HG03025 (cell line): ENCODE measurements at regions not wholly inside any gene's neighbourhood (a gene's known extent, or its start where the extent isn't known, plus 50 kb on each side); places are given as distances from the start of the nearest gene placed in this dataset.
"Not testable (repeated sequence)": the region's sequence is repeated elsewhere in the genome, so short reads cannot be mapped to it uniquely, and the experiment has no call there.

Source experiments
- ATAC-seq: cut with Tn5 transposase; IDR thresholded peaks from one replicate; pipeline ENCODE4 v1.9.1; 2021; ENCODE audit warnings: mild to moderate bottlenecking, moderate library complexity; ENCODE audit not compliant: unreplicated experiment, low FRiP score

DNA sequence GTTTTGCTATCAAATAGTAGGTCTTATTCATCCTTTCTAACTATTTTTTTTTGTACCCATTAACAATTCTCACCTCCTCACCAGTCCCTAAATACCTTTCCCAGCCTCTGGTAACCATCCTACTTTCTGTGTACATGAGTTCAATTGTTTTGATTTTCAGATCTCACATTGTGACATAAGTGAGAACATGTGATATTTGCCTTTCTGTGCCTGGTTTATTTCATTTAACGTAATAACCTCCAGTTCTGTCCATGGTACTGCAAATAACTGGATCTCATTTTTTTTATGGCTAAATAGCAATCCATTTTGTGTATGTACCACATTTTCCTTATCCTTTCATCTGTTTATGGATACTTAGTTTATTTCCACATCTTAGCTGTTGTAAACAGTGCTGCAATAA lies 181.9 kb upstream of the KIF2B start:
- ATAC-seq, result no peak

DNA sequence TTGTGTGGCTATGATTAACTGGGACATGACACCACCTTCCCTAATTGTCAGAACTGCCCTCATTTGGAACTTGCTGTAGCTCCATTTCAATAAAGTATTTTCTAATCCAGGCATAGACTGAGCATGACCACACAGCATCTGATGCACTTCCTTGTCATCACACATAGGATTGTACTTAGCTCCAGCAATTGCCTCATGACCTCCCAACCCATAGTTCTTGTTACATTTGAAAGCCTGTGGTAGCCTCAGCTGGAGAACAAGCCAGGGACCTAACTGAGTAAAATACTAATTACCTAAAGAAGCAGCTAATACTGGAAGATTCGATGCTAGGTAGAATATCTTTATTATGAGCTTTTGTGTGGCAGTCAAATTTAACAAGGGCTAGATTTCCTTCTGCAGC lies 187.3 kb upstream of the KIF2B start:
- no peak for ATAC-seq

DNA sequence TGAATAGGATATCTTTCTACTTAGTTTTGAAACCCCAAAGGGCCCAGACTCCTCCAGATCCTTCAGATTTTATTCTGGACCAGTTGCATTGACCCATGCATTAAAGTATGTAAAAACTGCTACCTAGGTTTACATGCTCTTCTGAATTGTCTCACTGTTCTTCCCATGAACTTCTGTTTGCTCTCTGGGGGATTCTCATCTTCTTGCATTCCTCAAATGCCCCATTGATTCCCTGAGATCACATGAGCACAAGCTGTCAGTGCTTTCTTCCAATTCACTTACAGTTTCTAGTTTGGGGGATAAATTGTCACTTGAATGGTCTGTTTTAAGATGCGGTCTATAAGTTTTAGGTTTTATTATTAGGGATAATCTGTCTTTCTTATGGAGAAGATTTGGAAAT lies 188.9 kb upstream of the KIF2B start:
- ATAC-seq, result no peak

DNA sequence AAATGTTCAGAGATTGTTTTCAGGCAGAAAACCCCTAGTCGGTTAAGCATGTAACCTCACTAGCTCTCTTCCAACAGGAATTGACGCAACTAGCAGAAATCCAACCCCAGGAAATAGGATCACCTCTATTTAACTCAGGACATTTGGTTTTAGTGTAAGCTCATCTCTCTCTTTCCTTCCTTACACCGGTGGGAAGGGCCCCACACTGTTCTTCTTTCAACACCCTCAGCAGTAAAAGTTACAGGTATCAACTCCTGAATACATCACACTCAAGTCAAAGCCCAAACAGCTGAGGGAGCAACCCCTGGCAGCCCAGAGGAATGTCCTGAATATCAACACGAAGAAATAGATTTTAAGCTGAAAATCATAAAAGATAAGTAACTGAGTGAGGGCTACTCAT lies 191.2 kb upstream of the KIF2B start:
- no peak for ATAC-seq

DNA sequence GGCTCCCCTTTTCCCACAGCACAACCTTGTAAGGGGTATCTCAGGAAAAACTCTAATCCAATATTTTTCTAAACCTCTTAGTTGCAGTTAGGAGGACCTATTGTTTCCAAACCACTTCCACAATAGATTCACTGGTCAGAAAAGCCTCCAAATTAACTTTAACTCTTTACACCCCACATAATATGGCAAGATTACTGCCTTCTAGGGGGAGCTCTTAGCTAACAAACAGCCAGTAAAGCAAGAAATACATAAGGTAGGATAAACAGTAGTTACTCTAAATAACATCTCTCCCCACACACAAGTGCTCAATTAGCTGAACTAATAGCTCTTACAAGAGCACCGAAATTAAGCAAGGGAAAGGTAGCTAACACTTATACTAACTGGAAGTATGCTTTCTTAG lies 192.1 kb upstream of the KIF2B start:
- ATAC-seq, result no peak

DNA sequence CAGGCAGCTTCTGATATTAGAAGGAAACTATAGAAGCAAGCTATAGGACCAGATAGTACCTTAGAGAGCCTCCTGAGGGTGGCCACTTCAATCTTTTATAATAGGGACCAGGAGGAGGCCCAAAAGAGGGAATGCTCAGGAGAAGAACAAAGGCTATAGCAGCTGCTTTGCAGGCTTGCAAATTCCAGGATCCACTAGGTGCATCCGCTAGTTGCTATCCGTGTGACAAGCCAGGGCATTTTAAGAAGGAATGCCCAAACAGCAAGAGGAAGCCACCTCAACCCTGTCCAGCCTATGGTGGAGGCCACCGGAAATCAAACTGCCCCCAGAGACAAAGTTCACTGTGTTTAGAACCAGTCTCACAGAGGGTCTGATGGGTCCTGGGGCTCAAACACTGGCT lies 192.6 kb upstream of the KIF2B start:
- no peak for ATAC-seq

DNA sequence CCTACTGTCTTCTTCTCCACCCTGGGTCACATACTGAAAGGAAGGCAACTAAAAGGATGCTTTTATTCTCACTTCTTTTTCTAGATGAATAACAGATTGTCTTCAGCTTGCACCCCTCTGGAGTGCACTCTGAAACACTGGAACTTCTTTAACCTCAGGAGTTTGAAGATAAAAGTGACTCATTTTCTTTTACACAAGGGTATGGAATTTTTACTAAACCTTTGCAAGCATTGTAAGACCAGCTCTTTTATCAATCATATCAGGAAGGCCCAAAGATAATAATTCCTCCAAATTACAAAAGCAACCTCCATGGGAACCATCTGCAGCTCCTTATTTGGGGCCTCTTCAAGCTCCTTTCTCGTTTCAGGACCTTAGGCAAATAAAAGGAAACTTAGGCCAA lies 193.5 kb upstream of the KIF2B start:
- no peak for ATAC-seq

DNA sequence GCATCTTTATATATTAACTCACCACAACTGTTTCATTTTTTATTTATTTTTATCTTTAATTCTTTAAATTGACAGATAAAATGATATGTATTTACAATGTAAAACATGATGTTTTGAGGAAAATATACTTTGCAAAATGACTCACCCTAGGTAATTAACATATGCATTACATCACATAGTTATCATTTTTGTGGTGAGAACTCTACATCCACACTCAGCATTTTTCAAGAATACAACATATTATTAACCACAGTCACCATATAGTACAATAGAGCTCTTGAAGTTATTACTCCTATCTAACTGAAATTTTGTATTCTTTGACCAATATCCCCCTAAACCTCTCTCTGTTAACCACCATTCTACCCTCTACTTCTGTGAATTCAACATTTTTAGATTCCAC lies 194.7 kb upstream of the KIF2B start:
- no peak for ATAC-seq

DNA sequence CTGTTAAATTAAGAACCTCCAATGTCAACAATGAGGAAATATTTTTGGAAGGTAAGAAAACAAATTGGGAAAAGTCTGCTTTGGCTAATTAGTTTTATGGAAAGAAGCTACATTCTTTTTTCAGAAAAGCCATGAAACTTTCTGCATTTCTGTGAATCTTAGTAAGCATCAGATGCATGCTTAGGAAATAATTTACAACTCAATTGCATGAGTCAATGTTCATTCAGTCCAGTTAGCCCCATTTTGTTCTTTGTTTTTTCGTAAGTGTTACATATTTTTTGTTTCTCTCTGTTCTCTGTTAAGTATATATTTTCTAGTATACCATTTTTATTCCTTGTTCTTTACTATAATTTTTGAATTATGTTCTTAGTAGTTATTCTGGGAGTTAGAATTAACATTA lies 195.2 kb upstream of the KIF2B start:
- no peak for ATAC-seq

DNA sequence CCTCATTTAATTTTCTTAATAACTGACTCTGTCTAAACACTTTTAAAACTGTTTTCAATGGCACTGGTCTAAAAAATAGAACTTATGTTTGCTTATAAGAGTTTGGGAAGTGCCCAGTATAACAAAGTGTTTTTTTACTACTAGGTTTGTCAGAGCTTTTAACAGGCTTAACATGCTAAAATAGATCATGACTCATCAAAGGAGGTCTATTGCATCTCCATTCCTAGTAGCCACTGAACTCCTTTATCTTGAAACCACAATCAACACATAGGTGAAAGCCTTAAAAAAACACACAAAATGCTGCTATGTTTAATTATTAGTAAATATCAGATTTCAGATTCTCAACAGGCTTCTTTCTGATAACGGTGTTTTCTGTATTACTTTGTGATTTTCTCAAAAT lies 196.4 kb upstream of the KIF2B start:
- ATAC-seq, result no peak

DNA sequence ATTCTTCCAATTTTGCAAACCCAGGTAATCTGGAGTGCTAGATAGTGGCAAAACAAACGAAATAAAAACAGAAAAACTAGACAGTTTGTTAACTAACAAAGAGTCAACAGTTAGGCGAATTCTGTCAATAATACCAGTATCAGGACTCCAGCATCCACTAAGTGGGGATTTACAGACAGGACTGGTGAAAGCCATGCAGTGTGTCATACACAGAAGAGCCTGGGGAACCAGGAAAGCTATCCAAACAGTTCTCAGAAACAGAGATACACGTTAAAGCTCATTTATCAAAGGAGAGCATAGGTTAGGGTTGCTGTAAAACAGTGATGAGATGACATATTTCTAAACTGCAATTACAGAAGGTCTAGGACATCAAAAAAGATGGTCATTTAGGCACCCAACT lies 203.7 kb upstream of the KIF2B start:
- no peak for ATAC-seq

DNA sequence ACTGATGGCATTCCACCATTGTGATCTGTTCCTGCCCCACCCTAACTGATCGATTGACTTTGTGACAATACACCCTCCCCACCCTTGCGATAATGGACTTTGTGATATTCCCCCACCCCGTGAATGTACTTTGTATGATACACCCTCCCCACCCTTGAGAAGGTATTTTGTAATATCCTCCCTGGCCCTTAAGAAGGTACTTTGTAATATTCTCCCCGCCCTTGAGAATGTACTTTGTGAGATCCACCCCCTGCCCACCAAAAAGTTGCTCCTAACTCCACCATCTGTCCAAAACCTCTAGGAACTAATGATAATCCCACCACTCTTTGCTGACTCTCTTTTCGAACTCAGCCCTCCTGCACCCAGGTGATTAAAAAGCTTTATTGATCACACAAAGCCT lies 214.5 kb upstream of the KIF2B start:
- not testable (repeated sequence) for ATAC-seq

DNA sequence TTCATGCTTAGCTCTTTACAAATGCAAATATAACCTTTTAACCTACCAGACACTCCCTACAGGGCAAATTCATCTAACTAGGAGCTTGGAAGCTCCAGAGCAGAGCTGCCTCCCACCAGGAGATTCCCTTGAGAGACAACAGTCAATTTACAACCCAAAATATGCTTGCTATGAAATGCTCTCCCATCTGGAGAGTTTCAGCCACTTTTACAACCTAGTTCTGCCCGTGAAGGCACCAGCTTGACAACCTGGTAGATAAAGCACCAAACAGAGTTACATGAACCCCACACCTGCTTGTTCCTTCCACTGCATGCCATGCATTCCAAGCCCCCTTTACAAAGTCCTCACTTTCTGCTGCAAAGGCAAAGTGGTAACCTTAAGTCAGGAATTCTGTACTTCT lies 215.3 kb upstream of the KIF2B start:
- ATAC-seq, result no peak

DNA sequence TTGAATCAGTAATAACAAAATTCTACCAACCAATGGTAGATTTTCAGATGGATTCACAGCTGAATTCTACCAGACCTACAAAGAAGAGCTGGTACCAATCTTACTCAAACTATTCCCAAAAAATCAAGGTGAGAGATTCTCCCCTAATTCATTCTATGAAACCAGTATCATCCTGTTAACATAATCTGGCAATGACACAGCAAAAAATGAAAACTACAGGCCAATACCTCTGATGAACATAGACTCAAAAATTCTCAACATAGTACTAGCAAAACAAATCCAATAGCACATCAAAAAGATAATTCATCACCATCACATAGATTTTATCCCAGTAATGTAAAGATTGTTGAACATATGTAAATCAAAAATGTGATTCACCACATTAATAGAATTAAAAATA lies 234.4 kb upstream of the KIF2B start:
- no peak for ATAC-seq

DNA sequence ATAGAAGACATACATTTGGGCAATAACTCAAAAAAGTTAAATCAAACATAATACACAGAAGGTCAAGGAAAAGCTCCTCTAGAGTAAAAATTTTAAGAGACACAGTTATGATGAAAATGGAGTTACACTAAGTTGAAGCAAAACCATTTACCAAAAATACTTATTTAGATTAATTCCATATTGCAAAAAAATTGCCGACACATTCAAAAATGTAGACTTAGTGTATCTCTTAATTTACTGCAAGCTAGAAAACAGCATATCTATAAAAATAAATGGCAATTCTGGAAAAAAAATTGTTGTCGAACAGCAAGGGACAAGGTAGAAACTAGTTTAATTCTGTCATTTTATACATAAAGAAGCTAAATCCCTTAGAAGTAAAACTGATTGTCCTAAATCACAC lies 248.7 kb upstream of the KIF2B start:
- no peak for ATAC-seq

DNA sequence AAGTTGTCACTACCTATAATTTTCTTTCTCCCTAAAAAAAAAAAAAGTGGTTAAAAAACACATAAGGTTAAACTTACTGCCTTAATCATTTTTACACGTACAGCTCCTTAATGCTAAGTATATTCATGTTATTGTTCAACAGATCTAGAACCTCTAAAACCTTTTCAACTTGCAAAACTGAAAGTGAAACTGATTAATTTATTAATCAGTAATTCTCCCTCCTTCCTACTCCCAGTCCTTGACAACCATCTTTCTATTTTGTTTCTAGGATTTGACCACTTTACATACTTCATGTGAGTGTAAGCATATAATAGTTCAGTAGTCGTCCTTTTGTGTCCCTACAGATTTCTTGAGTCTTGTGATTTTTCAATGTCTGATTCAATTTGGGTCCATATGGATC lies 251.4 kb upstream of the KIF2B start:
- no peak for ATAC-seq

DNA sequence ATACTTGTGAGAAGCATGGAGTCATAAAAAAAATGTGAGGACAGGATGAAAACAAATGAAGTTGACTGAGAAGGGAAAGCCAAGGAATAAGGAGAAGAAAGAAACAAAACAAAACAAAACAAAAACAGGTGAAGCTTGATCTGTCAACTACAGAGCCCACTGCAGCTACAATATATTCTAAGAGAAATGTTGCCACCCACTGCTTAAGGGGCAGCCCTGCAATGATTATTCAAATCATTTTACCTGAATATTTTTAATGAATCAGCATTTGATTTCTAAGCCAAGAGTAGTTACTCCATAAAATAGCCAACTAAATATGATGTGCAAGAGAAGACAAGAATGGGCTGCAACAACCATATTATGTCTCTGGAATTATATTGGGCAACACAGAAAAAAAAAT lies 252.0 kb upstream of the KIF2B start:
- ATAC-seq, result no peak

DNA sequence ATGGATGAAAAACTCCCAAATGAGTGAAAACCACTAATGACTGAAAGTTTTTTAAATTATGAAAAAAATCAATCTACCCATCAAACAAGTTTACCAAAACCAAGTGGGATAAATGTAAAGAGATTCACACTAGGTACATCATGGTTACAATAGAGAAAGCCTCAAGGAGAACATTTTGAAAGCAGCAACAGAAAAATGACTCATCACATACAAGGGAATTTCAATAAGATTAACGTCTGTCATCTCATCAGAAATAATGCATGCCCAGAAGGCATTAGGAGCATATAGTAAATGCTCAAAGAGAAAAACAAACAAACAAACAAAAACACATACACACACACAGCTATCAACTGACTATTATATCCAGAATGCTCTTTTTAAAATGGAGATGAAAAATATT lies 261.8 kb upstream of the KIF2B start:
- ATAC-seq, result no peak

DNA sequence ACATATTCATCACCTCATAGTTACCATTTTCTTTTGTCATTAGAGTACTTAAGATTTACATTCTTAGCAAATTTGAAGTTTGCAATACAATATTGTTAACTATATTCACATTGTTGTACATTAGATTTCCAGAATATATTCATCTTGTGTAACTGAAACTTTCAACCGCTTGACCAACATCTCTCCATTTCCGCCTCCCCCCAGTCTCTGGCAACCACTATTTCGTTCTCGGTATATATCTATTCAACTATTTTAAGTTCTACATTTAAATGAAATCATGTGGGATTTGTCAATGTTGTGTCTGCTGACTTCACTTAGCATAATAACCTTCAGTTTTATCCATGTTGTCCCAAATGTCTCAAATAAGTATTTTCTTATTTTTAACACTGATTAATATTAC lies 274.5 kb upstream of the KIF2B start:
- ATAC-seq, result no peak

DNA sequence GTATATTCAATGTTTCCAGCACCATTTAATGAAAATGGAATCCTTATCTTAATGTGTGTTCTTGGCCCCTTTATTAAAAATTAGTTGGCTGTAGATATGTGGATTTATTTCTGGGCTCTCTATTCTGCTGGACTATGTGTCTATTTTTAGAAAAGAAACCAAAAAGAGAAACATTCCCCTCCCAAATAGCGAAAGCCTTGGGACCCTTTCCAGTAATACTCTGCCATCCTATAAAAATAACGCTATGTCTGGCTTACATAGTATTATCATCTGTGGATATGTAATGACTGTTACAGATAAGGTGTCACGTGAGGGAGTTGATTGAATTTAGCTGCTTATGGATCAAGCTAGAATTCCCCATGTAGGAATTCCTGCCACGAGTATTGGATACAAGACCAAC lies 279.3 kb upstream of the KIF2B start:
- ATAC-seq, result no peak

DNA sequence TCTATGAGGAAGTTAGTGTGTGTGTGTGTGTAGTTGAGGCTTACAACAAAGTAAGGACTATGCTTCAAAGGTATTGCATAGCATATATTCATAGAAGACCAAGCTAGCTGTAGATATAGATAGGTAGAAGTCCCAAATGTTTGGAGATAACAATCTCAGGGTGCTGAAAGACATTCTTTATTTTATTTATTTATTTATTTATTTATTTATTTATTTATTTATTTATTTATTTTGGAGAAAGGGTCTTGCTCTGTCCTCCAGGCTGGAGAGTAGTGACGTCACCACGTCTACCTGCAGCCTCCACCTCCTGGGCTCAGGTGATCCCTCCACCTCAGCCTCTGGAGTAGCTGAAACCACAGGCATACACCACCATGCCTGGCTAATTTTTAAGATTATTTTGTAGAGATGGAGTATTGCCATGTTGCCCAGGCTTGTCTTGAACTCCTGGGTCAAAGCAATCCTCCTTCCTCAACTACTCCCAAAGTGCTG lies 284.6 kb upstream of the KIF2B start:
- no peak for ATAC-seq

DNA sequence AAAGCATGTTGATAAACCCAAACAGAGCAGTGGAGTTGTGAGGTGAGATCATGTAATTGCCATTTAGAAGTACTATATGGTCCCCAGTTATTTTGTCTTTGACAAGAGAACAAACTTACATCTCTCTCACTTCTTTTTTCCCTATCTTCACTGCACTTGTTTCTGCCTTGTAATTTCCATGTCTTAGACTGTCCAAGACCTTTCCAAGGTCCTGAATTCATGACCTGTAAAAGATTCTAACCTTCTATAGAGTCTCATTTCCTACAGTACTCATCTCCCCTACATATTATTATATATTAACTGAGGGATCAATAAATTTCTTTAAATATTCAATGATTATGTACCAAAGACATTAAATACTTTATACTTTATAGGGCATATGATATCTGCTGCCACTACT lies 295.3 kb upstream of the KIF2B start:
- ATAC-seq, result no peak

DNA sequence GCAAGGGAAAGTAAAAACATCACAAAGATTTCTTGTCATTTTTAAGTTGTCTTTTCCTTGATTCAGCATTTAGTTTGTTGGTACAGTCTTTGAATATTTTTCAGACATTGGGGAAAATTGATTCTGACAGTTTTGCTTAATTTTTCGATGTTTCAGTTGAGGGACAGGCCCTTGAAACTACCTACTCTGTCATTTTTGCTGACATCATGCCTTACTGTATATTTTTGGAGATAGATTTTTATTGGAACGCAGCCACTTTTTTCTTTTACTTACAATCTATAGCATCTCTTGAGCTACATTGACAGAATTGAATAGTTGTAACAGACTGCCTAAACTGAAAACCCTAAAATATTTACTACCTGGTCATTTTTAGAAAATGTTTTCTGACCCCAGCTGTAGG lies 297.1 kb upstream of the KIF2B start:
- no peak for ATAC-seq

DNA sequence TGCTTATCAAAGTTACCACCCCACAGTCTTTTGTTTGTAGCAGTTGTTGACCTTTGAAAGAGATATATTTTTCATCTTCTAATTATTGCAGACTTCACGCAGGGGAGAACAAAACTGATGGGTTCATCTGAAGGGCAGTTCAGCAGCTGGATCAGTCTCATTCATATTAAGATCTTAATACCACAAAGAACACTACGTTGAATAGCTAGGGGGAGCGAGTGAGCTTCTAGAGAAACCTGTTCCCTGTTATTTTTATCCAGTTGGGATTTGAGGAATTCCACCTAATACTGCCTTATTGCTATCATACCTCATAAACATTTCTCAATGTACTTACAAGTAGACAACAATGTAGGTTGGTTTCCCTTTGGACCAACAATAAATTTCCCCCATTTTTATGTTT lies 306.1 kb upstream of the KIF2B start:
- no peak for ATAC-seq
